ENCODE measurements at regions not wholly inside any gene's neighbourhood (a gene's known extent, or its start where the extent isn't known, plus 50 kb on each side); places are given as distances from the start of the nearest gene placed in this dataset.
"Not testable (repeated sequence)": the region's sequence is repeated elsewhere in the genome, so short reads cannot be mapped to it uniquely, and the experiment has no call there.

GRCh38 chr9:66765531-66765930 is 135.0 kb upstream of the ZNF658 start:
- DNase-seq (ENCODE audit: low read depth), result not testable (repeated sequence)

- not testable (repeated sequence) for DNase-seq (ENCODE audit: low read depth)
Observed at GRCh38 chr9:66771504-66771903, 129.0 kb upstream of the ZNF658 start.

- DNase-seq (ENCODE audit: low read depth), result not testable (repeated sequence)
Observed at GRCh38 chr9:66774618-66775017, 125.9 kb upstream of the ZNF658 start.

GRCh38 chr9:66779944-66780661 is 120.4 kb upstream of the ZNF658 start:
- not testable (repeated sequence) for DNase-seq (ENCODE audit: low read depth)

GRCh38 chr9:66781240-66781639 is 119.3 kb upstream of the ZNF658 start:
- DNase-seq (ENCODE audit: low read depth), result not testable (repeated sequence)

GRCh38 chr9:66782010-66782409 is 118.5 kb upstream of the ZNF658 start:
- DNase-seq (ENCODE audit: low read depth), result not testable (repeated sequence)

- not testable (repeated sequence) for DNase-seq (ENCODE audit: low read depth)
Observed at GRCh38 chr9:66785603-66786002, 114.9 kb upstream of the ZNF658 start.

- DNase-seq (ENCODE audit: low read depth), result not testable (repeated sequence)
Observed at GRCh38 chr9:66791092-66791750, 109.3 kb upstream of the ZNF658 start.

- DNase-seq (ENCODE audit: low read depth), result not testable (repeated sequence)
Observed at GRCh38 chr9:66794769-66795168, 105.8 kb upstream of the ZNF658 start.

- not testable (repeated sequence) for DNase-seq (ENCODE audit: low read depth)
Observed at GRCh38 chr9:66795723-66796503, 104.6 kb upstream of the ZNF658 start.

GRCh38 chr9:66797905-66798616 is 102.5 kb upstream of the ZNF658 start:
- DNase-seq (ENCODE audit: low read depth), result peak; percentile 25

- not testable (repeated sequence) for DNase-seq (ENCODE audit: low read depth)
Observed at GRCh38 chr9:66803619-66804018, 96.9 kb upstream of the ZNF658 start.

- not testable (repeated sequence) for DNase-seq (ENCODE audit: low read depth)
Observed at GRCh38 chr9:66810247-66810646, 90.3 kb upstream of the ZNF658 start.

GRCh38 chr9:66812367-66812766 is 88.2 kb upstream of the ZNF658 start:
- DNase-seq (ENCODE audit: low read depth), result not testable (repeated sequence)

GRCh38 chr9:66812967-66813366 is 87.6 kb upstream of the ZNF658 start:
- DNase-seq (ENCODE audit: low read depth), result not testable (repeated sequence)

- not testable (repeated sequence) for DNase-seq (ENCODE audit: low read depth)
Observed at GRCh38 chr9:66814038-66814437, 86.5 kb upstream of the ZNF658 start.

GRCh38 chr9:66819510-66819909 is 81.0 kb upstream of the ZNF658 start:
- peak; percentile 46 for DNase-seq (ENCODE audit: low read depth)

GRCh38 chr9:66820014-66820660 is 80.4 kb upstream of the ZNF658 start:
- DNase-seq (ENCODE audit: low read depth), result not testable (repeated sequence)

- not testable (repeated sequence) for DNase-seq (ENCODE audit: low read depth)
Observed at GRCh38 chr9:66824169-66824568, 76.4 kb upstream of the ZNF658 start.

- DNase-seq (ENCODE audit: low read depth), result not testable (repeated sequence)
Observed at GRCh38 chr9:66829853-66830252, 70.7 kb upstream of the ZNF658 start.

Measured in renal cortical epithelial cell (primary cell).